Activated naive CD4-positive, alpha-beta T cell treated with anti-CD3 and anti-CD28 coated beads, Interleukin-2, amount 10 ng/mL, durations not matched to agents 7 days and 5 days (primary cell): ENCODE measurements at regions not wholly inside any gene's neighbourhood (a gene's known extent, or its start where the extent isn't known, plus 50 kb on each side); places are given as distances from the start of the nearest gene placed in this dataset.

ENCODE experiments used
- CTCF ChIA-PET: fragments of 350-600 bp; sonication (Branson Sonifier 250); formaldehyde crosslinking; loops from one replicate; lab custom pipeline; 2021; ENCODE audit warnings: antibody characterized with exemption; lab: Charles Lee
- DNase-seq: peaks from one replicate; pipeline ENCODE4 v3.0.0-alpha.2; 2020
- H3K27ac Mint-ChIP-seq: one replicate; pipeline ENCODE4 v1.8.0; 2021; ENCODE audit warnings: mild to moderate bottlenecking, moderate library complexity, mixed read lengths
- H3K27me3 Mint-ChIP-seq: one replicate; pipeline ENCODE4 v1.8.0; 2021; ENCODE audit warnings: mild to moderate bottlenecking, mixed read lengths
- H3K36me3 Mint-ChIP-seq: one replicate; pipeline ENCODE4 v1.8.0; 2021; ENCODE audit warnings: mixed read lengths
- H3K4me1 Mint-ChIP-seq: one replicate; pipeline ENCODE4 v1.8.0; 2021; ENCODE audit warnings: mixed read lengths
- H3K4me3 Mint-ChIP-seq: one replicate; pipeline ENCODE4 v1.8.0; 2021; ENCODE audit warnings: mild to moderate bottlenecking, moderate library complexity, mixed read lengths
- H3K9me3 Mint-ChIP-seq: one replicate; pipeline ENCODE4 v1.8.0; 2021; ENCODE audit warnings: mixed read lengths

DNA sequence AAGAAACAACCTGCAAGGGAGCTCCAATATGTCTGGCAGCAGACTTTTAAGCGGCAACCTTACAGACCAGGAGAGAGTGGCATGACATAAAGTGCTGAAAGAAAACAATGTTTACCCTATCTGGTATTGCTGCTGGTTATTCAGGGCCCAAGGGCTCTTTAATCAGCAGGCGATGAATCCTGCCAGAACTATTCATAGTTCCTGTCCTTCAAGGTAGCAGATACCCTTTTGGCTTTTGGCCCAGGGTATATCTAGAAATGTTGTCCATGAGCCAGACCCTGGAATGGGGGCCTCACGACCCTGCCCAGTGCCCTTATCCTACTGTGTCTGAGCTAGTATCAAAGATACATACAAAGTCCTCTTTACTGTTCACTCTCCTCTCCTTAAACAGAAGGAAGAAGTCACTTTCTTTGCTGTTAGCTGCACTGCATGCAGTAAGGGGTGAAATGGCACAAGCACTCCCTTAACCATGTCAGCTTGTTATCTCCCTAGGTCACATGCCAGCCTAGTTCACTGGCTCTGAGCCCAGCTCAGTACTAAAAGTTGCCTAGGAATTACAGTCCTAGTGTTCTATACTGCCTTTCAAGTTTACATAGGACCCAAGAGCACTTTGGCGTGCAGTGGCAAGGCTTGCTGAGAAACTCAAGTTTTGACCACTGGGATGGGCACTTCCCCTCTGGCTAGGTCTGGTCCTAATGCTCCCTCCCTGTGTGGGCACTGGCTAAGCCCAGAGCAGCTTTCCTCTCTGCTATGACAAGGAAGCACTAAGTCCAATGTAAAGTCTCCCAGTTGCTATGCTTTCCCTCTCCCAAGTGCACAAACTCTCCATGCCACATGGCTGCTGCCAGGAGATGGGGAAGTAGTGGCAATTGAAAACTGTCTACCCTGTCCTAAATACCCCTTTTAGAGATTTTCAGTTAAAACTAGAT, 122.0 kb downstream of the HTR1B start:
- CTCF ChIA-PET, result no interaction called here
- Mint-ChIP-seq H3K9me3 (peaks cover 2% of the 10 kb centered on the region), H3K27me3 (no peaks in the 10 kb centered on the region), H3K4me3 (no peak overlapping the region), H3K27ac (no peak overlapping the region), H3K4me1 (no peaks in the 10 kb centered on the region), H3K36me3 (no peaks in the 10 kb centered on the region)
- no peak for DNase-seq

DNA sequence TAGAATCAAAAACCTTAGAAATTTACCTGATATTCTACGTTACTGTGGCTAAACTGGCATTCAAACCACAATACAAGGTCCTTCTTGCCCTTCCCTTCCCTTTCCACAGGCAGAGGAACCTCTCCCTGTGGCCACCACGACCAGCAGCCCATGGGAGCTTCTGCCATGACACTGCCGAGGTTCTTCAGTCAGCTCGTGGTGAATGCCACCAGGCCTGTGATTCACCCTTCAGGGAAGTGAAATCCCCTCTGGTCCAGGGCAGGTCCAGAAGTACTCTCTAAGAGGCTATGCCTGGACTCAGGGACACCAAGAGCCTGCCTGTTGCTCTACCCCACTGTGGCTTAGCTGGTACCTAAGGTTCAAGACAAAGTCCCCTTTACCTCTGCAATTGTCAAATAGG, 123.0 kb downstream of the HTR1B start:
- CTCF ChIA-PET, result no interaction called here
- no peaks in the 10 kb centered on the region for H3K27me3 Mint-ChIP-seq
- no peak overlapping the region for H3K4me3 Mint-ChIP-seq
- H3K9me3 Mint-ChIP-seq, result peaks cover 5% of the 10 kb centered on the region
- DNase-seq, result no peak
- H3K27ac Mint-ChIP-seq, result no peak overlapping the region
- no peaks in the 10 kb centered on the region for H3K36me3 Mint-ChIP-seq
- no peaks in the 10 kb centered on the region for H3K4me1 Mint-ChIP-seq

DNA sequence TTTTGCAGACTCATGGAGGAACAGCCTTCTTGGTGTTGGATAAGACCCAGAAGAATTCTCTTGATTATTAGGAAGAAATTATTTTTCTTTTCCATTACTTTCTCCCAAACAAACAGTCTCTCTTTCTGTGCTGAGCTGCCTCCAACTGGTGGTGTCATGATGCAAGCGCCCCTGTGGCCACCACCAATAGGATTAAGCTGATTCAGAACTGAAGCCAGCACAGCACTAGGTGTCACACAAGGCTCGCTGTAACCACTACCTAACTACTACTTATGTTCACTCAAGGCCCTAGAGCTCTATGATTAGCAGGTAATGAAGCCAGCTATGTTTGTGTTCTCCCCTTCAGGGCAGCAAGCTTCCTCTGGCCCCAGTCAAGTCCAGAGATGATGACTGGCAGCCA, 123.4 kb downstream of the HTR1B start:
- no peak overlapping the region for H3K27ac Mint-ChIP-seq
- no peaks in the 10 kb centered on the region for H3K36me3 Mint-ChIP-seq
- CTCF ChIA-PET, result no interaction called here
- H3K27me3 Mint-ChIP-seq, result no peaks in the 10 kb centered on the region
- no peak overlapping the region for H3K4me3 Mint-ChIP-seq
- peaks cover 5% of the 10 kb centered on the region for H3K9me3 Mint-ChIP-seq
- no peaks in the 10 kb centered on the region for H3K4me1 Mint-ChIP-seq
- DNase-seq, result no peak

DNA sequence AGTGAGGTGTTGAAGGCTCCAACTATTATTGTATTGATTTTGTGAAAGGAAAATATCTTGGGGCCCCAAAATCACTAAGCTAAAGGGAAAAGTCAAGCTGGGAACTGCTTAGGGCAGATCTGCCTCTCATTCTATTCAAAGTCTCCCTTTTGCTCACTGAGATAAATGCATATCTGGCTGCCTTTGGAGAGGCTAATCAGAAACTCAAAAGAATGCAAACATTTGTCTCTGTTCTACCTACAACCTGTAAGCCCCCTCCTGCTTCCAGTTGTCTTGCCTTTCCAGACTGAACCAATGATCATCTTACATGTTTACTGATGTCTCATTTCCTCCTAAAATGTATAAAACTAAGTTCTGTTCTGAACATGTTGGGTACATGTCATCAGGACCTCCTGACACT, 125.9 kb downstream of the HTR1B start:
- Mint-ChIP-seq H3K36me3 (no peaks in the 10 kb centered on the region), H3K4me3 (no peak overlapping the region), H3K27me3 (no peaks in the 10 kb centered on the region), H3K27ac (no peak overlapping the region), H3K4me1 (no peaks in the 10 kb centered on the region), H3K9me3 (peaks cover 5% of the 10 kb centered on the region)
- no peak for DNase-seq
- CTCF ChIA-PET, result no interaction called here

DNA sequence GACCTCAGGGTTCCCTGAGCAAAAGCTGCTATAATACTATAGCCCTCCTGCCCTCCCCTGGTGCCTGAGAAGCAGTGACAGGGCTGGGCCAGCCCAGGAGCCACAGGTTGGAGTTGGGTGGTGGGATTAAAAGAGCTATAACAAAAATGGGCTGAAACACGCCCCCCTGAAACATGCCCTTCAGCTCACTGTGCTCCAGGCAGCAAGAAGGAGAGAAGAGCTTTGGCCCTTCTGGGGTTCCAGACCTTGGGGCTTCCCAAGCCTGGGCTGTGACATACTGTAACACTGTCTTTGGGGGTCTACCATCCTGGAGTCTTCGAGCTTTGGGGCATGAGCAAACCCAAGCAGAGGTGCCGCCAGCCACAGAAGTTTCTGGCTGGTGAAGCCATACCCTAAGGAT, 129.2 kb downstream of the HTR1B start:
- Mint-ChIP-seq H3K36me3 (no peaks in the 10 kb centered on the region), H3K27ac (no peak overlapping the region), H3K27me3 (no peaks in the 10 kb centered on the region), H3K9me3 (peaks cover 2% of the 10 kb centered on the region), H3K4me3 (no peak overlapping the region), H3K4me1 (no peaks in the 10 kb centered on the region)
- CTCF ChIA-PET, result no interaction called here
- DNase-seq, result no peak

DNA sequence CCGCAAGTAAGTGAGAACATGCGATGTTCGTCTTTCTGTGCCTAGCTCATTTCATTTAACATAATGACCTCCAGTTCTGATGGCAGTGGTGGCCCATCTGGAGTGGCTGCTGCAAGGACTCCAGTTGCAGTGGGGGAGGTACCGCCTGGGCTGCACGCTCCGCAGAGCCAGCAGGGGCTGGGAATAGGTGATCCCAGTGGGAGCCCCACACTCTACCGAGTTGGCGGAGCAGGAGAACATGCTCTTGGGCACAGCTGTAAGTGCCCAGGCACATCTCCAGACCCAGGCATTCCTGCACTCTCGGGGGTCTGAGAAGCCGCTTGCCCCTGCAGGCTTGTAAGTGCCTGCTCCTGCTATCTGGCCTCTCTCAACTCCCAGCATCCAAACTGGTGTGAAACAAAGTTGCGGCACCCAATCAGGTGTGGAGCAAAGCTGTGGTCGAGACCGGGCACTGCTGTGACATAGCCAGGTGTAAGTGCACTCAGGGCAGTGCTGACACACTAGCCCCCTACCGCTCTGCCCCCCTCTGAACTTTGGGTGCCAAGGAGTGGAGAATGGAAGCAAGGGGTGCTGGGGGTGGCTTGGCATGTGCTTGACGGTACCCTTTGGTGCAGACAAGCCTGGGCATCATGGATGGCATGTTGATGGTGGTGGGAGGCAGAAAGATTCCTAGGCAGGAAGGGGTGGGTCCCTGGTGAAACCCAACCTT, 130.2 kb downstream of the HTR1B start:
- no peak for DNase-seq
- H3K27ac Mint-ChIP-seq, result no peak overlapping the region
- H3K9me3 Mint-ChIP-seq, result peaks cover 2% of the 10 kb centered on the region
- H3K36me3 Mint-ChIP-seq, result no peaks in the 10 kb centered on the region
- H3K4me1 Mint-ChIP-seq, result no peaks in the 10 kb centered on the region
- CTCF ChIA-PET, result no interaction called here
- no peak overlapping the region for H3K4me3 Mint-ChIP-seq
- no peaks in the 10 kb centered on the region for H3K27me3 Mint-ChIP-seq

DNA sequence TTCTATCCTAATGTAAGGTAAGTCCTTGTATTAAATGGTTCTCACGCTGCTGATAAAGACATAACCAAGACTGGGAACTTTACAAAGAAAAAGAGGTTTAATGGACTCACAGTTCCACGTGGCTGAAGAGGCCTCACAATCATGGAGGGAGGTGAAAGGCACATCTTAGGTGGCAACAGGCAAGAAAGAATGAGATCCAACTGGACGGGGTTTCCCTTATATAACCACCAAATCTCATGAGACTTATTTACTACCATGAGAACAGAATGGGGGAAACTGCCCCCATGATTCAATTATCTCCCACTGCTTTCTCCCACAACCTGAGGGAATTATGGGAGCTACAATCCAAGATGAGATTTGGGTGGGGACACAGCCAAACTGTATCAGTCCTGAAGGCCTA, 136.6 kb downstream of the HTR1B start:
- DNase-seq, result no peak
- Mint-ChIP-seq H3K36me3 (no peaks in the 10 kb centered on the region), H3K4me3 (no peak overlapping the region), H3K4me1 (no peaks in the 10 kb centered on the region), H3K27me3 (no peaks in the 10 kb centered on the region), H3K27ac (no peak overlapping the region), H3K9me3 (peaks cover 8% of the 10 kb centered on the region)
- CTCF ChIA-PET, result no interaction called here

DNA sequence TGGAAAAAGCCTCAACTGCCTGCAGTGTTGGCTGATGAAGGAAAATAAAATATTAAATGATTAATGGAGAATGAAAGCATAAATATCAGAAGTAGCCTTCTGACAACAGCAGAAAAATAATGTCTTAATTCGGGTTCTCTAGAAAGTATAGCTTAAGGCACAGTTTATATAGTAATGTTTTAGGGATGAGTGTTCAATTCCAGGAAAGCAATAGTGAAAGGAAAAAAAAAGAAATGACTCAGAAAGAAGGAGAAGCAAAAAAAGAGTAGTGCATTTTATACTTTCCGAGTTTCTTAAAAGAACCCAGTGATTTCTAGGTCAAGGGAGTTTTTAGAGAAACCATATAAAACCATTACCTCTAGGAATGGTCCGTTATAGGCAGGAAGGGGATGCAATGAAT, 137.3 kb downstream of the HTR1B start:
- Mint-ChIP-seq H3K27me3 (no peaks in the 10 kb centered on the region), H3K36me3 (no peaks in the 10 kb centered on the region), H3K27ac (no peak overlapping the region), H3K4me1 (no peaks in the 10 kb centered on the region), H3K4me3 (no peak overlapping the region), H3K9me3 (peaks cover 8% of the 10 kb centered on the region)
- CTCF ChIA-PET, result no interaction called here
- no peak for DNase-seq

DNA sequence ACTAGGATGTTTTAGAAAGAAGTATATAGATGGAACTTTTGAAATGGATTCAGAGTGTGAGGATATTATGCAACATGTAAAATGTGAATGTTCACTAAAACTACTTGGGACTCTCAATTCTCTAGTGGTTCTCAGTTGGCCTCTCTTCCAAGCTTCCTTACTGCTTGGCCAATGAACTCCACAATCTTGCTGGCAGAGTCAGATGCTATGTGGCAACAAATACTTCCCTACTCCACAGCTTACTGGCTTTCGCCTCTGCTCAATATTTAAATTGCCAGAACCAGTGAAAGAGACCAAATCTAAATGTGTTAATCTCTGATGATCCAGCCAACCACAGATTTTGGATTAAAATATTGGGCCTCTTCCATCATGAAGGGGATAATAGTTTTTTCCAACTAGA, 138.4 kb downstream of the HTR1B start:
- no peak for DNase-seq
- Mint-ChIP-seq H3K27me3 (no peaks in the 10 kb centered on the region), H3K36me3 (no peaks in the 10 kb centered on the region), H3K9me3 (peaks cover 8% of the 10 kb centered on the region), H3K4me3 (no peak overlapping the region), H3K27ac (no peak overlapping the region), H3K4me1 (no peaks in the 10 kb centered on the region)
- CTCF ChIA-PET, result no interaction called here

DNA sequence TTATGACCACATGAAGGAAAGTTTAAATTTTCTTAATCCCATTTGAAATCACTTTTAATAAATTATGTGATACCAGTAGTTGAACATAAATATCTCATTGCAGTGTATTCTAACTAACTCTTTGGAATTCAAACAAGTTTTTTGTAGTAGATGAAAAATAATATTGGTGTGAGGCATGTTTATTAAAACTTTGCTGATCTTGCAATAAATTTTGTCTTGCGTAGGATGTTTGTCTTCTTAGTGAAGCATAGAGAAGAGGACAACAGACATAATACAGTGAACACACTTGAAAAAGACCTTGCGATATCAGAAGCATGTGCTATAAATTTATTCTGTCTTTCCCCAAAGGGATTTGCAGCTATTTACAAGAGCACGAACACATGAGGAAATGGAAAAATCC, 140.7 kb downstream of the HTR1B start:
- H3K4me3 Mint-ChIP-seq, result no peak overlapping the region
- no peaks in the 10 kb centered on the region for H3K27me3 Mint-ChIP-seq
- DNase-seq, result no peak
- H3K36me3 Mint-ChIP-seq, result no peaks in the 10 kb centered on the region
- H3K27ac Mint-ChIP-seq, result no peak overlapping the region
- CTCF ChIA-PET, result no interaction called here
- no peaks in the 10 kb centered on the region for H3K4me1 Mint-ChIP-seq
- H3K9me3 Mint-ChIP-seq, result peaks cover 8% of the 10 kb centered on the region

DNA sequence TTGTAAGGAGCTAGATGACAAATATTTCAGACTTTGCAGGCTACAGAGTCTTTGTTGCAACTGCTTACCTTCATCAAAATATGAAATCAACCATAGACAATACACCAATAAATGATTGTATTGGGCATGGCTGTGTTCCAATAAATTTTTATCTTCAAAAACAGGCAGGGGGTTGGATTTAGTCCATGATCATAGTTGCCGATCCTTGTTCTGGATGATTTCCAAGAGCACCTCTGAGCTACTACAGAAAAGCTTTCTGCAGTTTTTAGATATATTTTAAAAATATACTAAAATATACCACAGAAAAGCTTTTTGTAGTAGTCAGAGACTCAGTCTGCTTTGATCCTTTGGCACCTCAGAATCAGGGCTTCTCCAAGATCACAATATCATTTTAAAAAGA, 145.0 kb downstream of the HTR1B start:
- H3K27me3 Mint-ChIP-seq, result no peaks in the 10 kb centered on the region
- CTCF ChIA-PET, result no interaction called here
- H3K27ac Mint-ChIP-seq, result no peak overlapping the region
- no peaks in the 10 kb centered on the region for H3K9me3 Mint-ChIP-seq
- H3K4me1 Mint-ChIP-seq, result no peaks in the 10 kb centered on the region
- H3K4me3 Mint-ChIP-seq, result no peak overlapping the region
- DNase-seq, result no peak
- H3K36me3 Mint-ChIP-seq, result no peaks in the 10 kb centered on the region

DNA sequence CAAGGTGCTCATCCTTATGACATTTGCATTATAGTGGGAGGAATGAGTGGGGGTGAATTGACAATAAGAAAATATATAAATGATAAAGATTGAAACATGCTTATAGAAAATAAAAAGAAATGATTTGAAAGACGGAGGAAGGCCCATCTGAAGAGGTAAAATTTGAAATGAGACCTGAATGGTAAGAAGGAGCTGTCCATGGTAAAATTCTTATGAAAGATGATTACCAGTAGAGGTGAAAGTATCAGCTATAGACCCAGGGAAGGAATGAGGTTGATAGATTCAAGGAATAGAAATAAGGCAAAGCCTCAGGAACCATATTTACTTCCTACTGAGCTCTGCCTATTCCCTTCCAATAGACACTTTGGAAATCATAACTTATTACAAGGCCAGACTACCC, 149.7 kb downstream of the HTR1B start:
- DNase-seq, result no peak
- H3K4me3 Mint-ChIP-seq, result no peak overlapping the region
- no peak overlapping the region for H3K27ac Mint-ChIP-seq
- H3K36me3 Mint-ChIP-seq, result no peaks in the 10 kb centered on the region
- no peaks in the 10 kb centered on the region for H3K4me1 Mint-ChIP-seq
- no peaks in the 10 kb centered on the region for H3K27me3 Mint-ChIP-seq
- no peaks in the 10 kb centered on the region for H3K9me3 Mint-ChIP-seq
- CTCF ChIA-PET, result no interaction called here

DNA sequence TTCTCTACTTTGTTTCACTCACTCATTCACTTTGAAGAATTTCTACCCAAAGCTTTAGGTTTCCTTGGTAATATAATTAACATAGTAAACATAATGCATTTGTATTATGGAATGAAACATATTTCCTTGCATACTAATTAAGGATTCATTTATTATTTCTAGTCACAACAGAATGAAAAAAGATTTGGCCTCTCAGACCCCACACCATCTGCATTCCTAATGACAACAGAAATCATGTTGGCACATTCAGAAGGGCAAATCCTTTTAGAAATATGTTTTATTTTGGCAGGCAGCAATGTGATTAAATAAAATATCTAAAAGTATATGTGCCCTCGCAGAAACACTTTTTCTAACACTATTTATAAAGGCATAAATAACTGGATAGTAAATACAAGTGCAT, 163.4 kb downstream of the HTR1B start:
- no peaks in the 10 kb centered on the region for H3K9me3 Mint-ChIP-seq

DNA sequence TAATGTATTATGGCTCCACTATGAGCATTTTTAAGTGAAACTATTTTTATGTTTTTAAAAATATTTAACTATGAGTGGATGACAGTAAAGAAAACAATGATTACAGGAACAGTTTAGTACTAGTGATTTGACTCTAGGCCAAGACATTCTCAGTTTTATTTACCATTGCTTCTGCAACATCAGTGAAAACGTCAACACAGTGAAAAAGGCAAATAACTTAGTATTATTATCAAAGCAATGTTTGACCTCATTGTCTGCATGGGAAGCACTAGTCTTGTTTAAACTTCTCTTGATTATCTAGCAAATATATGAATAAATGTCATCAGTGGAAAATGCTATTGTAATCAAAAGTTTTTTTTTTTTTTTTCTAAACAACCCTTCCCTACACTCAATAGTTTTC, 165.0 kb downstream of the HTR1B start:
- CTCF ChIA-PET, result no interaction called here
- no peaks in the 10 kb centered on the region for H3K4me1 Mint-ChIP-seq
- H3K4me3 Mint-ChIP-seq, result no peak overlapping the region
- no peak overlapping the region for H3K27ac Mint-ChIP-seq
- no peak for DNase-seq
- no peaks in the 10 kb centered on the region for H3K36me3 Mint-ChIP-seq
- no peaks in the 10 kb centered on the region for H3K27me3 Mint-ChIP-seq
- H3K9me3 Mint-ChIP-seq, result no peaks in the 10 kb centered on the region

More for the DNA sequence above, 163.4 kb downstream of the HTR1B start:
- H3K27me3 Mint-ChIP-seq, result no peaks in the 10 kb centered on the region
- H3K4me1 Mint-ChIP-seq, result no peaks in the 10 kb centered on the region
- H3K27ac Mint-ChIP-seq, result no peak overlapping the region
- no peak overlapping the region for H3K4me3 Mint-ChIP-seq
- H3K36me3 Mint-ChIP-seq, result no peaks in the 10 kb centered on the region
- CTCF ChIA-PET, result no interaction called here
- DNase-seq, result no peak
